ENCODE measurements at regions not wholly inside any gene's neighbourhood (a gene's known extent, or its start where the extent isn't known, plus 50 kb on each side); places are given as distances from the start of the nearest gene placed in this dataset.

DNA sequence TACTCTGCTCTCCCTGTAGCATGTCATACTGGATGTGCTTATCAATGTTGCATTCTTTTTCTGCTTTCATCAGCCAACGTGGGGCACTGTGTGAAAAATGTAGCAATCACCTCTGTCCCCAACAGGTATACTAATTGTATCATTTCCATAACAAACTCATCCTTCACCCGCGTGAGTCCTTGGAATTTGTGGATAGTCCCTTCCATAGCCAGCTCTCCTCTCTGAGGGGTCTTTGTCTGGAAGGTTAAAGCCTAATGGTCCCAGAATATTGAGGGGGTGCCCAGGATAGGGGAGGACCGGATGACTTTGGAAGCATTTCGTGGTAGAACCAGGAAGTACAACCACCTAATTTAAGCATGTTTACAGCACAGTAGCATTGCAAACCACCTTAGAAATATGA is 124.6 kb downstream of the FOXB1 start:
- DNase-seq (ENCODE audit: extremely low read depth, low read depth): no peak
- no peak overlapping the region for H3K4me3 ChIP-seq (replicated peaks; ENCODE audit: low read depth, low read length)
- TF ChIP-seq, protein P1, sequence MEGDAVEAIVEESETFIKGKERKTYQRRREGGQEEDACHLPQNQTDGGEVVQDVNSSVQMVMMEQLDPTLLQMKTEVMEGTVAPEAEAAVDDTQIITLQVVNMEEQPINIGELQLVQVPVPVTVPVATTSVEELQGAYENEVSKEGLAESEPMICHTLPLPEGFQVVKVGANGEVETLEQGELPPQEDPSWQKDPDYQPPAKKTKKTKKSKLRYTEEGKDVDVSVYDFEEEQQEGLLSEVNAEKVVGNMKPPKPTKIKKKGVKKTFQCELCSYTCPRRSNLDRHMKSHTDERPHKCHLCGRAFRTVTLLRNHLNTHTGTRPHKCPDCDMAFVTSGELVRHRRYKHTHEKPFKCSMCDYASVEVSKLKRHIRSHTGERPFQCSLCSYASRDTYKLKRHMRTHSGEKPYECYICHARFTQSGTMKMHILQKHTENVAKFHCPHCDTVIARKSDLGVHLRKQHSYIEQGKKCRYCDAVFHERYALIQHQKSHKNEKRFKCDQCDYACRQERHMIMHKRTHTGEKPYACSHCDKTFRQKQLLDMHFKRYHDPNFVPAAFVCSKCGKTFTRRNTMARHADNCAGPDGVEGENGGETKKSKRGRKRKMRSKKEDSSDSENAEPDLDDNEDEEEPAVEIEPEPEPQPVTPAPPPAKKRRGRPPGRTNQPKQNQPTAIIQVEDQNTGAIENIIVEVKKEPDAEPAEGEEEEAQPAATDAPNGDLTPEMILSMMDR (IDR thresholded peaks at IDR 0.05; ENCODE audit: low read depth, low read length, missing control alignments): no peak

DNA sequence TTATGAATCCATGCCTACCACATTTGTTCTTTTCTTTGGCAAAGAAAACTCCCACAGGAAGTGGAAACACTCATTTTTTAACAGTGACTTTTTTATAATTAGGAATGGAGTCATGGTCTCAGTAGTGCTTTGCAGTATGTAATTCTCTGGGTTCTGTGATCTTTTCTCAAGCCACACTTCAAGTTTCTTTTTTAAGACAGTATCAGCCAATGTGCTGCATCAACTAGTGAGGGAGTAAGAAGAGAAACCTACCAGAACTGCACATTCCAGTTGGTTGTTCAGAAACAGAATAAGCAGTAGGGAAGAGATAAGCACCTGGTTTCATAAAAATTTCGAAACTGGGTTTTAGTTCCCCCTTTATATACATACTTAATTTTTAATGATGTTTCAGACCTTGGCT is 126.3 kb downstream of the FOXB1 start:
- no peak for DNase-seq (ENCODE audit: extremely low read depth, low read depth)
- no peak overlapping the region for H3K4me3 ChIP-seq (replicated peaks; ENCODE audit: low read depth, low read length)
- TF ChIP-seq, protein P1 (IDR thresholded peaks at IDR 0.05; ENCODE audit: low read depth, low read length, missing control alignments): no peak

DNA sequence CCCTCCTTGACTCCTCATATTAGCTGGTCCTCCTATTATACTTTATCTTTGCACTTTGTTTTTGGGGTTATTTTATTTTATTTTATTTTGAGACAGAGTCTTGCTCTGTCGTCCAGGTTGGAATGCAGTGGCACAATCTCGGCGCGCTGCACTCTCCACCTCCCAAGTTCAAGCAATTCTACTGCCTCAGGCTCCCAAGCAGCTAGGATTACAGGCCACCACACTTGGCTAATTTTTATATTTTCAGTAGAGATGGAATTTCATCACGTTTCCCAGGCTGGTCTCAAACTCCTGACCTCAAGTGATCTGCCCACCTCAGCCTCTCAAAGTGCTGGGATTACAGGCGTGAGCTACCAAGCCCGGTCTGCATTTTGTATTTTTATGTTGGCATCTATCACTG is 126.7 kb downstream of the FOXB1 start:
- no peak overlapping the region for H3K4me3 ChIP-seq (replicated peaks; ENCODE audit: low read depth, low read length)
- no peak for DNase-seq (ENCODE audit: extremely low read depth, low read depth)
- TF ChIP-seq, protein P1 (IDR thresholded peaks at IDR 0.05; ENCODE audit: low read depth, low read length, missing control alignments): no peak

DNA sequence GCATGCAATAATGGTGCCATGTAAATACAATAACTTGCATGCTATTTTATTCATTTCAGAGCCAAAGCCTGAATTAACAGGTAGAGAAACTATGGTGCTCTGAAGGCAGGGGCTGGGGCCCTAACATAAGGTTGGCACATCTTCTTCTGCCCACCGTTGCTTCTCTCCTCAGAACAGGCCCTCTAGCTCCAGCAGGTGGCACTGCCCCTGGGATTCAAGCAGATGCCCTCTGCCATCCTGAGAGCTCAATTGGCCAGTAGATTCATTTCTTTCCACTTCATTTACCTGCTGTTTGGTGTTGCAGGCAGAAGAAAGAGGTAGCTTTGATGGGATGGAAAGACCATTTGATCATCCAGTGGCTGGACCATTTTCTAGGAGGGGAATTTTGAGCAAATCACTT is 130.5 kb downstream of the FOXB1 start:
- TF ChIP-seq, protein P1 (IDR thresholded peaks at IDR 0.05; ENCODE audit: low read depth, low read length, missing control alignments): peak; percentile 18
- H3K4me3 ChIP-seq (replicated peaks; ENCODE audit: low read depth, low read length): no peak overlapping the region
- no peak for DNase-seq (ENCODE audit: extremely low read depth, low read depth)

DNA sequence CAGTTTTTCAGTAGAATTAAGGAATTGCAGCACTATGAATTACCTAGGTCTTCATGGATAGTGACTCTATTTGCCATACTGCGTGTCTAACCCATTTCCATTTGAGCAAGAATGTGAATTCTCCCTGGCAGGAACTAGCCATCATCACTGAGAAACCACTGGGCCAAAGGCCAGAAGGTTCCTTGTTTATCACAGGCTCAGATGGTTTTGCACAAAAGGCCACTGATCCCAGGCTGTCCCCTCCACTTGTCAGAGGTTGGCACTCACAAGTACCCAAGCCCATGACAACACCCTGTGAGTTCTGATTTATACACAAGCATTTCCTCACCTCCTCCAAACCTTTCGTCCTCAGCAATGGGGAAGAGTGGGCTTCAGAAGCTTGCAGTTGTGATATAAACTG is 131.8 kb downstream of the FOXB1 start:
- DNase-seq (ENCODE audit: extremely low read depth, low read depth): no peak
- TF ChIP-seq, protein P1 (IDR thresholded peaks at IDR 0.05; ENCODE audit: low read depth, low read length, missing control alignments): no peak
- no peak overlapping the region for H3K4me3 ChIP-seq (replicated peaks; ENCODE audit: low read depth, low read length)

DNA sequence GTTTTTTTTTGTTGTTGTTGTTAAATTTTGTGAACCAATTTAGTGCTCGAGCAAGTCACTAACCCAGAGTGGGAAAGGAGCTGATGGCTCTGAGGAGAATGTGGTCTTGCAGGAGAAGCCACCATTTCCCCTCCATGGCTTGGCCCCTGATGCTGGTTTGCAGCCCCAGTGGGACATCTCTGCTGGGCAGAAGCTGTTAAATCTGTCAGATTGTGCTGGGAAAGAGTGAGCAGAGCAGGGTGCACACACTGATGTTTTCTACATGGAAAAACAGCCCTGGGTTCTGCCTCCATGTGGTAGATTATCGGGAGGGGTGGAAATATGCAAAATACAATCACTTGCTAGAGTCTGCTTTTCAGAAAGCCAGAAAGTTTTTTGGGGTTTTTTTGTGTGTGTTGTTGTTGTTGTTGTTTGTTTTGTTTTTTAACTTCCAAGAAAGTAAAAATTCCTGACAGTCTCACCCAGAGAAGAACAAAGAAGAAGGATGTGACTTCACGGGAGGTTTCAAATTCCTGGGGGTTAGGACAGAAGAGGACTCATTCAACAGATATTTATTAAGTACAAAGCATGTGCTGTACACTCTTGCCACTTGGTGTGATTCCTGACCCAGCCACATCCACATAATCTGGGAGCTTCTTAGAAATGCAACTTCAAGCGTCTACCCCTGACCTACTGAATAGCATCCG is 133.7 kb downstream of the FOXB1 start:
- TF ChIP-seq, protein P1 (IDR thresholded peaks at IDR 0.05; ENCODE audit: low read depth, low read length, missing control alignments): no peak
- no peak for DNase-seq (ENCODE audit: extremely low read depth, low read depth)
- H3K4me3 ChIP-seq (replicated peaks; ENCODE audit: low read depth, low read length): no peak overlapping the region

Data from HFF-Myc (cell line).